Thyroid gland (tissue), 4 donors: ENCODE measurements at regions not wholly inside any gene's neighbourhood (a gene's known extent, or its start where the extent isn't known, plus 50 kb on each side); places are given as distances from the start of the nearest gene placed in this dataset.

Source experiments
- POLR2A ChIP-seq, 2 donors: fragments of 450-650 bp; IDR thresholded peaks; one replicate each; pipeline ENCODE4 v1.6.1; 2017; ENCODE audit warnings: antibody characterized with exemption in 2 of 2, mild to moderate bottlenecking in 2 of 2, moderate library complexity in 1 of 2
- TF ChIP-seq, protein P1 (sequence below), 6 experiments: fragments of 200-600 bp in 3 of 6; fragments of 450-650 bp in 3 of 6; sonication (generic) in 3 of 6; IDR thresholded peaks; one replicate each; pipeline ENCODE4 v1.5.1; 2016 to 2019; ENCODE audit warnings: antibody characterized with exemption in 6 of 6, mild to moderate bottlenecking in 2 of 6, inconsistent platforms in 1 of 6, moderate library complexity in 1 of 6

DNA sequence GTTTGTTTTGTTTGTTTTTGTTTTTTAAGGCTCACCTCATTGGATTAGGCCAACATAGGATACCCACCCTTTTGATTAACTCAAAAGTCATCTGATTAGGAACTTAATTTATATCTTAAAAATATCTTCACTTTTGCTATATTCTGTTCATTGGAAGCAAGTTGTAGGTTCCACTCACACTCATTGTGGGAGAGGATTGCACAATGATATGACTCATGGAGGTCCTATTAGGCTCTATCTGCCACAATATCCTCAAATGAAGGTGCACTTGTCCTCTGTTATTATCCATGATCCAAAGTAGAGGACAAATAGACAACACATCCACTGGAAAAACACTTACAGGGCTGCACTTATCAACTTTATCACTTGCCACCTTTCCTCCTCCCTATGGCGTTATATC, 60.5 kb upstream of the ADAMTS3 start:
- TF ChIP-seq, protein P1, sequence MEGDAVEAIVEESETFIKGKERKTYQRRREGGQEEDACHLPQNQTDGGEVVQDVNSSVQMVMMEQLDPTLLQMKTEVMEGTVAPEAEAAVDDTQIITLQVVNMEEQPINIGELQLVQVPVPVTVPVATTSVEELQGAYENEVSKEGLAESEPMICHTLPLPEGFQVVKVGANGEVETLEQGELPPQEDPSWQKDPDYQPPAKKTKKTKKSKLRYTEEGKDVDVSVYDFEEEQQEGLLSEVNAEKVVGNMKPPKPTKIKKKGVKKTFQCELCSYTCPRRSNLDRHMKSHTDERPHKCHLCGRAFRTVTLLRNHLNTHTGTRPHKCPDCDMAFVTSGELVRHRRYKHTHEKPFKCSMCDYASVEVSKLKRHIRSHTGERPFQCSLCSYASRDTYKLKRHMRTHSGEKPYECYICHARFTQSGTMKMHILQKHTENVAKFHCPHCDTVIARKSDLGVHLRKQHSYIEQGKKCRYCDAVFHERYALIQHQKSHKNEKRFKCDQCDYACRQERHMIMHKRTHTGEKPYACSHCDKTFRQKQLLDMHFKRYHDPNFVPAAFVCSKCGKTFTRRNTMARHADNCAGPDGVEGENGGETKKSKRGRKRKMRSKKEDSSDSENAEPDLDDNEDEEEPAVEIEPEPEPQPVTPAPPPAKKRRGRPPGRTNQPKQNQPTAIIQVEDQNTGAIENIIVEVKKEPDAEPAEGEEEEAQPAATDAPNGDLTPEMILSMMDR (IDR thresholded peaks at IDR 0.05): no peak
- TF ChIP-seq POLR2A (IDR thresholded peaks at IDR 0.05): no peak
